Left lobe of liver (tissue), 2 donors: ENCODE measurements at regions not wholly inside any gene's neighbourhood (a gene's known extent, or its start where the extent isn't known, plus 50 kb on each side); places are given as distances from the start of the nearest gene placed in this dataset.
A peak's percentile ranks its signal among the peaks of the same experiment; 100 is the strongest.
"Not testable (repeated sequence)": the region's sequence is repeated elsewhere in the genome, so short reads cannot be mapped to it uniquely, and the experiment has no call there.

Experiments used
- ATAC-seq: fragments of 200-7000 bp; cut with Tn5 transposase; one replicate; pipeline ENCODE4 v1.9.1; 2020; ENCODE audit warnings: mild to moderate bottlenecking, moderate library complexity
- DNase-seq: peaks from one replicate; pipeline ENCODE4 v3.0.0-alpha.2; 2020; ENCODE audit warnings: low spot score
- donor health status: DM: no; HTN: no; CAD: no; lungs with moderate emphysema.
- donor health status: DM: no; HTN: yes; CAD: no.

DNA sequence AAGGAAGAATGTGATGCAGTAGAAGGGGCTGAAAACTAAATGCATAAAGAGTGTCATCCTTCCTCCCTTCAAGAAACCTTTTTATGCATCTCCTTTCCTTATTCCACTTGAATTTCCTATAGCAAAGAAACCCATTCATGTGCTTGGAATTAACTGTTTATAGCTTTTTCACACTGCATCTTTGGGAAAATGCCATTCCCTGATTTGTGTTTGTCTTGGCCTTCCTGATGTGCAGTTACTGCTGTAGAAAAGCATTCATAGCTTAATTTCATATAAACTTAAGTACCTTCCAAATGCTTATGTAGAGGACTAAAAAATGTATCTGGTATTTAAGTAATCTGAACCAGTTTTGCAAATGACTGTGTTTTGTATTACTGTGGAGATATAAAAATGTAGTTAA is 61.8 kb downstream of the SDR9C7 start:
- DNase-seq (no peak), ATAC-seq (no peak)

DNA sequence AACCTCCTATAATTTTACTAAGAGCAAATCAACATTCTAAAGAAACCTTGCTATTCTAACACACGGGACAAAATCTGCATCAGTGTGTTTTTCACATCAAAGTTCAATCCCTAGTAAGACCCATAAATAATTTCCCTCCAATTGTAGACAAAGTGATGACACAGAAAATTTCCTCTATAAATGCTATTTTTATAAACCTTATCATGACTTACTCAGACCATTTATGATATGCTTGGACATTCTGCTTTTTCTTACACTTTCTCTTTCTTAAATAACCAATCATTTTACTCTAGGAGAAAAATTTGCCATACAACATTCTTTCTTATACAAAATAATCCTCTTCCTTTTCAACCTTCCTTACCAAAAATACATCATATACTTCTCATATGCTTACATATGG is 67.0 kb downstream of the SDR9C7 start:
- ATAC-seq: no peak
- DNase-seq: no peak

DNA sequence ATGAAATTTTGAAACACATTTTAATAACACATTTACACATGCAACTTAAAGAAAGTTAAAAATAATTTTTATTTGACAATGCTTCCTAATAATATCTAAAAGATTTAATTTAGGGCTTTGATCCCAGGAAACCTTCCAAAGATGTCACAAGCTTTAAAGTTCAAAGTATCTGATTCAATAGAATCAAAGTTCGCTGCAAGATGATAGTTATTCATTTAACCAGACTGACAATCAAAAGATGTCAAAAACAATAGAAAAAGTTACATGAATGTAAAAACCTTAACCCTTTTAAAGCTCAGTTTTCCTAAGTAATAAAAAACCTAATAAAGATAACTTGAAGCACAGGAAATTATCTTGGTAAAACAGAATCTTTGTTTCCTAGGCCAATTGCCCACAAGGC is 67.7 kb downstream of the SDR9C7 start:
- DNase-seq: no peak
- ATAC-seq: peak; percentile 72

DNA sequence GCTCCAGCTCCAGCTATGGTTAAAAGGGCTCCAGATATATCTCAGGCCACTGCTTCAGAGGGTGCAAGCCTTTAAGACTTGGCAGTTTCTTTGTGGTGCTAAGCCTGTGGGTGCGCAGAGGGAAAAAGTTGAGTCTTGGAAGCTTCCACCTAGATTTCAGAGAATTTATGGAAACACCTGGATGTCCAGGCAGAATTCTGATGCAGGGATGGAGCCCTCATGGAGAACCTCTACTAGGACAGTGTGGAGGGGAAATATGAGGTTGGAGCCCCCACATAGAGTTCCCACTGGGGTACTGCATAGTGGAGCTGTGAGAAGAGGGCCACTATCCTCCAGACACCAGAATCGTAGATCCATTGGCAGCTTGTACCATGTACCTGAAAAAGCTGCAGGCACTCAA is 69.9 kb downstream of the SDR9C7 start:
- no peak for ATAC-seq
- no peak for DNase-seq

DNA sequence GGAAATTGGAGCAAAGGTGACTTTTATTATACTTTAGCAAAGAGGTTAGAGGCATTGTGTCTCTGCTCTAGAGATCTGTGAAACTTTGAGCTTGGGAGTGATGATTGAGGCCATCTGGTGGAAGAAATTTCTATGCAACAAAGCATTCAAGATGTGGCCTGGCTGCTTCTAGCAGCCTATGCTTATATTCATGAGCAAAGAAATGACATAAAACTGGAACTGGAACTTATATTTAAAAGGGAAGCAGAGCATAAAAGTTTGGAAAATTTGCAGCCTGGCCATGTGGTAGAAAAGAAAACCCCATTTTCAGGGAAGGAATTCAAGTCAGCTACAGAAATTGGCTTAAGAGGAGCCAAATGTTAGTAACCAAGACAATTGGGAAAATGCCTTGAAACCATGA is 70.4 kb downstream of the SDR9C7 start:
- DNase-seq (no peak), ATAC-seq (no peak)

DNA sequence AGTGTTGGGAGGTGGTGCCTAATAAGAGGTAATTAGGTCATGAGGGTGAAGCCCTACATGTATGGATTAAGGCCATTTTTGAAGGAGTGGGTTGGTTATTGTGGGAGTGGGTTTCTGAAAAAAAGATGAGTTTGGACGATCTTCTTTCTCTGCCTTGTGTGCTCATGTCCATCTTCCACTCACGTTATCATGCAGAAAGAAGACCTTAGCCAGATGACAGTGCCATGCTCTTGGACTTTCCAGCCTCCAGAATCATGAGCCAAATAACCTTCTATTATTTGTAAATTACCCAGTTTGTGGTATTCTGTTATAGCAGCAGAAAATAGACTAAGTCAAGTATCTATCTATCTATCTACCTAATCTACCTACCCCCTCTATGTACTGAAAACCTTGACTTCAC is 71.9 kb downstream of the SDR9C7 start:
- DNase-seq (no peak), ATAC-seq (no peak)

DNA sequence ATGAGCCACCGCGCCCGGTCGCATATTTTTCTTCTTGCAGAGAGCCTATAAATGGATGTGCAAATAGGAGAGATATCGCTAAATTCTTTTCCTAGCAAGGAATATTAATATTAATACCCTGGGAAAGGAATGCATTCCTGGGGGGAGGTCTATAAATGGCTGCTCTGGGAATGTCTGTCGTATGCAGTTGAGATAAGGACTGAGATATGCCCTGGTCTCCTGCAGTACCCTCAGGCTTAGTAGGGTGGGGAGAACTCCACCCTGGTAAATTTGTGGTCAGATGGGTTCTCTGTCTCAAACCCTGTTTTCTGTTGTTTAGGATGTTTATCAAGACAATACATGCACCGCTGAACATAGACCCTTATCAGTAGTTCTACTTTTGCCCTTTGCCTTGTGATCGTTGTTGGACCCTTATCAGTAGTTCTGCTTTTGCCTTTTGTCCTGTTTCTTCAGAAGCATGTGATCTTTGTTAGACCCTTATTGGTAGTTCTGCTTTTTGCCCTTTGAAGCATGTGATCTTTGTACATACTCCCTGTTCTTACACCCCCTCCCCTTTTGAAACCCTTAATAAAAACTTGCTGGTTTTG is 80.7 kb downstream of the SDR9C7 start:
- DNase-seq, ATAC-seq: not testable (repeated sequence)

DNA sequence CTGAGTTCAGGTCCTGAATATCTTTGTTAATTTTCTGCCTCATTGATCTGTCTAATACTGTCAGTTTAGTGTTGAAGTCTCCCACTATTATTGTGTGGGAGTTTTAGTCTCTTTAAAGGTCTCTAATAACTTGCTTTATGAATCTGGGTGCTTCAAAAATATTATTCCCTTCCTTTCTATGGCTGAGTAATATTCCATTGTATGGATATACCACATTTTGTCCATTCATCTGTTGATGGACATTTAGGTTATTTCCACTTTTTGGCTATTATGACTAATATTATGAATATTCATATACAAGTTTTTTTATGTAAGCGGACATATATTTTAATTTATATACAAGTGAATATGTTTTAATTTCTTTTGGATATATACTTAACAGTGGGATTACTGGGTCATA is 82.7 kb downstream of the SDR9C7 start:
- DNase-seq (no peak), ATAC-seq (no peak)

DNA sequence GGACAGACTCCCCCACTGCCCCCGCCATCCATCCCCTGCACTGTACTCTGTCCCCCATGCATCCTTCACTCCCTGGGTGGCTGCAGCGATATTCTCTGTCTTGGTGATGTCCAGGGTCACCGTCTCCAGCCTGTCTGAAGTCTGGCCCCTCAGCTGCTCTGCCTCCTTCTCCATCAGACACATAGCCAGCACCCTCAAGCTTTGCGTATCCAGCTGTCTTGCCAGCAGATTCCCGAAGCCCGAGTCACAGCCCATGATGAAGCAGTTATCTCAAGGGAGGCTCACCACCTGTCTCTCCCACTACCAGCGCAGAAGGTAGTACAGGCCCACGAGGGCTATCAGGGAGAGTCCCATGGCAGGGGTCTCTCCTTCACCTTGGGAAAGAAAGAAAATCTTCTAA is 77.8 kb downstream of the HSD17B6 start:
- ATAC-seq: no peak

DNA sequence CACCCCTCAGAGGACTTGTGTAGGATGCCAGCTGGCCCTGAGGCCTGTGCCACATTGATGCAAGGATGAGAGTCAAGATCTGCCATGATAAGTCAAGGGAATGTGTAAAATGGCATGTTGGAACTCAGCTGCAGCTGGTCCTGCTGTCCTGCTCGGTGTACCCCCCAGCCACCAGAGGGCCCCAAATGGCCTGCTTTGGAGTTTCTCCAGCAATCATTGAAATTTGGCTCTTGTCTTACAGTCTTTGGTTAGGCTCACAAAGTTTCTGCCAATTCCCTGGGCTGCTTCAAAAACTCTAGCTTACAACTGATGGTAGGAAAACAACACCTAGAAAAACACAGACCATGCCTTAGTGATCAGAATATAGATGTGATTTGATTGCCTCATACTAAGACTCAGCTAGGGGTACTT is 76.8 kb downstream of the HSD17B6 start:
- DNase-seq (peak; percentile 79), ATAC-seq (peak; percentile 89)

More for the DNA sequence above, 77.8 kb downstream of the HSD17B6 start:
- DNase-seq: no peak

DNA sequence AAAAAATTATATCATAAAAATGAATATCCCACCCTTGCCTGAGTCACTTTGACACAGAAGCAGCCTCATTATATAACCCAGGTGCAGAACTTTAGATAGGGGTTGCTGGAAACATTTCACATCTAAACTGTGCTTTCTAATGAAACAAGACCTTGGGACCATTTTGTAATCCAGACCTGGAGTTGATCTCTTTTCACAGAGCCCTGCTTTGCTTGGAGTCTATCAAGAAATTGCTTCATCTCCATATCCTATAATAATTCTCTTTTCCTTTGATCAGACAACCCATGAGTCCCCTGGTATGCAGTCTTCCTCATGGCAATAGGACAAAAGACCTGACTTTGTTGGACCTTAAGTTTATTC is 76.3 kb downstream of the HSD17B6 start:
- ATAC-seq (peak; percentile 65), DNase-seq (no peak)

DNA sequence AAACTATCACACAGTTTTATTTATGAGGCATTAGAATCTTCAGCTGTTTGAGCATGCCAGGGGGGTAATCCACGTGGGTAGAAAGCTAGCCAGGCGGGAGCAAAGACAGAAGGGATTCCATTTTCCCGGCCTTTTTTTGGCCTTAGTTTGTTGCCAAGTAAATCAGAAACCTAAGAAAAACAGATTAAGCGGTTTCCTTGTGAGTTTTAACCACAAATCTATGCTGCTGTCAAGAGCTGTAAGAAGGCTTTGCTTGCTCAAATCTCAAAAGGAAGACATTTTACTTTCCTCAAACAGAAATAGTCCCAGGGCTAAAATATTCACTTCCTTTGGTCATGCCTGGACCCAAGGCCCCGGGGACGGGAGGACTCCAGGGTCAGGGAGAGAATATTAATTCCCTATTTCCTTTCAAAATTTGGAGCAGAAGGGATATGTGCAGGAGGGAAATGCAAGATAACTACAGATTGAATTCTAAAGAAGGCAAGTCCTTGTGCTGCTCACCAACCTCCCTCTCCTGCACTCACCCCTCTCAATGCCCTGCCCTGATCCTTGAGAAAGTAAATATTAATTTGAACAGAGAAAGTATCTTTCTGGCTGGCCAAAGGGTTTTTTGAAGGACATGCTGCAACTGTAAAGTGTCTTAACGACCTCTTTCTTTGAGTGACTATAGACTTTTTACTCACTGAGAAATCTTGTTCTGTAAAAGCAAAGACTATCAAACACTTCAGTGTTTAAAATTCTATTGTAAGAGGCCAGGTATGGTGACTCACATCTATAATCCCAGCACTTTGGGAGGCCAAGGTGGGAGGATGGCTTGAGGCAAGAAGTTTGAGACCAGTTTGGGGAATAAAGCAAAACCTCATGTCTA is 75.7 kb downstream of the HSD17B6 start:
- no peak for ATAC-seq
- DNase-seq: no peak
